GM21825 (cell line): ENCODE measurements at regions not wholly inside any gene's neighbourhood (a gene's known extent, or its start where the extent isn't known, plus 50 kb on each side); places are given as distances from the start of the nearest gene placed in this dataset.

Experiments used
- ATAC-seq: cut with Tn5 transposase; IDR thresholded peaks from one replicate; pipeline ENCODE4 v1.9.1; 2021; ENCODE audit warnings: mild to moderate bottlenecking, moderate library complexity; ENCODE audit not compliant: unreplicated experiment

GRCh38 chr21:16695074-16695473 is 817.8 kb upstream of the CXADR start:
- no peak for ATAC-seq

DNA sequence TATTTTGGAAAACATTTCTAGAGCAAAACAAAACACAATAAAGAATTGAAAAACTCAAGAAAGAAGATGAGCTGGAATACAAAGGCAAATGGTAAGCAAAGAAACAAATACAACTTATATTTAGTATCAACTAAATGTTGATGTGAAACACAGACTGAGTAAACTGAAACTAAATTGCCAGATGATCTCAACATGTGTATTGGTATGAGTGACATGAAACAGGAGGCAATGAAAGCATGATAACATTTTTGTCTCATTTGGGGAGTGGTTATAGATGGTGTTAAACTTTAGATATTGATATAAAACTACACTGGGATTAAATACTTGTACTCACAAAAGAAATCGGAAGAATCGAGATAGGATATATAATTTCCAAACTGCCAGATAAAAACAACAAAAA is 805.6 kb upstream of the CXADR start:
- ATAC-seq, result no peak

- no peak for ATAC-seq
Observed at GRCh38 chr21:16708101-16708835, 804.6 kb upstream of the CXADR start.

GRCh38 chr21:16709866-16710550 is 802.8 kb upstream of the CXADR start:
- ATAC-seq, result no peak

GRCh38 chr21:16711757-16712156 is 801.1 kb upstream of the CXADR start:
- no peak for ATAC-seq

DNA sequence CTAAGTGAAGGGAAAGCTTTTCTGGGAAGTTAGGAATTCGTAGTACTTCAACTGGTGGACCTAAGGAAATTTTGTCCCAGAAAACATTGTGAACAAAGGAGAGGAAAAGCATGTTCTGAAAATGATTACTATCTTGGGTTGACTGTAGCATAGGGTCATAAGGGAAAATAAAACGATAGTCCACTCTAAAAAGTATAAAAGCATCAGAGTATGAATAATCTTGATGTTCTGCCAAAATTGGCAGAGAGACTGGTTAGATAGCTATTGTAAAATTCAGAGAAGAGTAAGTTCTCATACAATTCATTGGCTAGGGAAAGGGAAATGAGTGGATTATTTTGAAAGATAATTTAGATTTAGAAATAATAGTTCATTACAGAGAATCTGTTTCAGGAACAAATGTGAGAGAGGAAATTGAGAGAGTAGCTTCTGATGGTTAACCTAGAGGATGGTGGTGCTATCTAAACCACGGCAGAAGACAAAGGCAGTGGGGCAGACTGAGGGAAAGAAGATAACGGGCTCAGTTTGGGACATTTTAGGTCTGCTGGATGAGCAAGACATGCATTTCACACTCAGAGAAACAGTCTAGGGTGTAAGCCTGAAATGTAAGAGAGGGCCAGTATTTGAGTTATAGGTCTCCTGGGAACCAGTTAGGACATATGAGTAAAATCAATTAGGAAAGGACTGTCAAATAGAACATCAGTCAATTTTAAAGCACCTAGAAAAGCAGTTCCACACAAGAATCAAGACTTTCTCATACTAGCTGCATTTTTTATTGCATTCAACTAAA is 799.3 kb upstream of the CXADR start:
- ATAC-seq, result no peak

DNA sequence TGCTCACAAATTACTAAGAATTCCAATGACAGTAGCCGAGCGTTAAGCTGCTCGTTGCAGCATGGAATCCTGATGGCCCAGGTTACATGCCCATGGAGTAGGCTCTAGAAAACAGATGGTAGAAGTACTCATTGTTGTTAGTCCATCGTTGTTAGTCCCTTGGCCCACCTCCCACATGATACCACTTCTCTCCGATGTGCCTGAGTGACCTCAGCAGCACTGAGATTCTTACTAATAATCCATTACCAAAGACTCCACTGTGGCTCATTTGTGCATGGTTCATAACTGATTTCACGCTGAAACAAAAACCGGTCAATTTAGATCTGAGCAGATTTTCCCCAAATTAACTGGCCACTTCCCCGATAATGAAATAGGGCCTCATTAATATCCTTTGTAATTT is 772.3 kb upstream of the CXADR start:
- ATAC-seq, result no peak

DNA sequence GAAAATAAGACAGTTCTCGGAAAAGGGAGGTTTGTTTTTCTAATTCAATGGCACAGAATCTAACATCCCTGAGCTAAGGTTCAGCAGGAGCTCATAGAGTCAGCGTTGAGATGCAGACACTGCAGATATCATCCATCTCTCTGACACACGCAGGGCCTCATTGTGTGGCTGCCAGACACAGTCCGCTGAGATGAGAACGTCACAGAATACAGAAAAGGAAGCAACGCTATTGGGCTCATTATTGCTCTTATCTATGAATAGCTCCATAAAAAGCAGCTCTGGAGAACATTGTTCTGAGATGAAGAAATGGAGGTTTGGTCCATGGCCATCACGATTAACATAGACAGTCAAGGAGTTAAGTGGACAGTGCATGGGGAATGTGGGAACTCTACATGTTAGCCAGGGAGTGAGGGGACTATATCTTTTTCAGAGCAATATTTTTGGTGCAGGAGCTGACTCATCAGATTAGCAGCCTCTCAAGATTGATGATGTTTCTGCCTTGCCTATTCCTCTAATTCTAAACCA is 771.6 kb upstream of the CXADR start:
- no peak for ATAC-seq

- ATAC-seq, result no peak
Observed at GRCh38 chr21:16742131-16742641, 770.7 kb upstream of the CXADR start.

DNA sequence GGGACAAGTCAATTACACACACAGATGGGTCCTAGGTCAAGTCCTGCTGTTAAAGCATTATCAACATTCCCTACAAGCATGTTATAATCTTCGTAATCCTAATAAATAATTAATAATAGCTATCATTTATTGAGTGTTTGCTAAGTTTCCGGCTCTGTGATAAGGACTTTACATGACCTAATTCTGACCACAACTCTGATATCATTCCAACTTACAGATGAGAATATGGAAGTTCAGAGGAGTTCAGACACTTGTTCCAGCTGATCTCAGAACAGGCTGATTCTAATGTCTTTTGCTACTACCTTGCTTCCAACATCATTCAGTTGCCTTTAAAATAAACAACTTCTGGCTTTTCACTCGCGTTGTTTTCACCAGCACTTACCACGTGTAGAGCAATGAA is 770.1 kb upstream of the CXADR start:
- ATAC-seq, result no peak

DNA sequence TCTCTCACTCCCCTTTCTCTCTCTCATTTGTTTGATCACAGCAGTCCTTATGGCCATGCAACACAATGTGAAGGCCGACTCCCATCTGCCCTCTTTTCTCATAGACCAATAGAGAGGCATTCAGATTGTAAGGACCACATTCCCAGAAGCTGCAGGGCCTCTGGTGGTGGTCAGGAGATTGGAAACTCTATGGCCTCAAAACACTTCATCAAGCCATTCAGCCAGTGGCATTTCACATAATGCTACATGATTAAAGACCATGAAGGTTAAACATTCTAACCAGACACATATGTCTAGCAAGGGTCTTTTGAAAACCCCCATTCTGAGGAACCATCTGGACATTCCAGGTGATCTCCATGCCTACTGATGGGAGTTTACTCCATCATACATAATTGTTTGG is 769.5 kb upstream of the CXADR start:
- no peak for ATAC-seq

GRCh38 chr21:16750926-16751325 is 761.9 kb upstream of the CXADR start:
- ATAC-seq, result no peak

GRCh38 chr21:16751695-16752474 is 761.0 kb upstream of the CXADR start:
- no peak for ATAC-seq

DNA sequence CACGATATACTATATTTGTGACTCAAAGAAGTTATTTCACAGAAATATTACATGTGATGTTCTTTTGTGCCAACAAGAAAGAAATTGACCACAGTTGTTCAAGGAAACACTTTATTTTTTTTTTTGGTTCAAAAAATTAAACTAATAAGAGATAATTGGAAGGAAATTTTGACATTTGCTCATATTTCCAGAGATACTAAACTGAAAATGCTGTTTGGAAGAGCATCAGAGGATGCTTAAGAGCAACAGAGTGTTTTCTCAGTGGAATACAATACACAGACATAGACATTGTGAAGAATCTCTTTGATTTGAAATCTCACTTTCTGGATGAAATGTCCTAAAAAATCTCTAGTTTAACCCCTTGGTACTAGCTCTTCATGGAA is 760.4 kb upstream of the CXADR start:
- no peak for ATAC-seq

DNA sequence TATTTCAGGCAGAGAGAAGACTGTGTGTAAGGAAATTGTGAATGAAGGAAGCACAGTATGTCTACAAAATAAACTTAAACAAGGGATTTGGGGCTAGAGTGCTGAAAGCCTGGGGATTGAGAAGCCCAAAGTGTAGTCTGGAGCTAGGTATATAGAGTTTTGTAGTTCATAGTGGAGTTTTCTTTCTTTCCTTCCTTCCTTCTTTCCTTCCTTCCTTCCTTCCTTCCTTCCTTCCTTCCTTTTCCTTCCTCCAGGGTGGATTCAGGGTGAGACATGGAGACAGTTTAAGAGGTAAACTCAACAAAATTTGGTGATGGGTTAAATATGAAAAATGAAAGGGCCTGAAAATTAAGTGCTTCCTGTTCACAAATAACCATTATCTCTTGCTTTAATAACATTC is 757.8 kb upstream of the CXADR start:
- ATAC-seq, result no peak

DNA sequence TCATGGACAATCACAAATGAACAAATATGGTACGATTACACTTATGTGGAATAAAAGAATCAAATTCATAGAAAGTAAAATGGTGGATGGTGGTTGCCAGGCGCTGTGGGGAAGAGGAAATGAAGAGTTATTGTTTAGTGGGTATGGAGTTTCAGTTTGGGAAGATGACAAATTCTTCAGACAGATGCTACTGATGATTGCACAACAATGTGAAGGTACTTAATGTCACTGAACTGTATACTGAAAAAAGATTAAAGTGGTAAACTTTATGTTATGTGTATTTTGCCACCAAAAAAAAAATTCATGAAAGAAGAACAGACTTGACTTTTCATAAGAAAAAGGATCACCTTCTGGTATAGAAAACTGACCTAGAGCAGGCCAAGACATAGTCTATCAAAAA is 745.6 kb upstream of the CXADR start:
- no peak for ATAC-seq

- ATAC-seq, result no peak
Observed at GRCh38 chr21:16768096-16768495, 744.7 kb upstream of the CXADR start.

GRCh38 chr21:16770266-16770665 is 742.6 kb upstream of the CXADR start:
- no peak for ATAC-seq

- ATAC-seq, result no peak
Observed at GRCh38 chr21:16773206-16773605, 739.6 kb upstream of the CXADR start.

DNA sequence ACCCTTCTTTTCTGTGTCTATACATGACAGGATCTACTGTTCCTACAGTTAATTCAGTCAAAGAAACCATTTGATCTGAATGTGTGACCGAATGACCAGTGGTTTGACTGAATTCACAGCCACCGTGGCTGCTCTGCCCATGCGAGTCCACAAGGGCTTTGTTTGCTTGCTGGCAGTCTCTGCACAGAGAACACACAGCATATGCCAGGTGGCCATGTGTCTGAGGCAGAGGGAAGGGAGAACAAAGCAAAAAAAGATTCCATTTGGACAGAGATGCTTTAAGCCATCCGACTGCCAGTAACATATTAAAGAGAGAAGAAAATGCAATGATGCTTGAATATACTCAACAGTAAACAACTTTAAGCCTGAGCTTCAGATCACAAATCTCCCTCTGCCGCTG is 737.8 kb upstream of the CXADR start:
- no peak for ATAC-seq
